ENCODE measurements at regions not wholly inside any gene's neighbourhood (a gene's known extent, or its start where the extent isn't known, plus 50 kb on each side); places are given as distances from the start of the nearest gene placed in this dataset.

GRCh38 chr5:114191441-114191840 is 170.4 kb upstream of the KCNN2 start:
- intact Hi-C loops (cut with DNase I), result no loop called here
- no peaks in the 10 kb centered on the region for H3K9me3 ChIP-seq (replicated peaks in 1 of 3)
- WGBS, 4 donors, result 46 to 68% (median 49%) methylated on average over 1 of the region's 1 CpG
- no peak for DNase-seq
- no peak for TF ChIP-seq POLR2A (IDR thresholded peaks at IDR 0.05)
- TF ChIP-seq, protein P1, sequence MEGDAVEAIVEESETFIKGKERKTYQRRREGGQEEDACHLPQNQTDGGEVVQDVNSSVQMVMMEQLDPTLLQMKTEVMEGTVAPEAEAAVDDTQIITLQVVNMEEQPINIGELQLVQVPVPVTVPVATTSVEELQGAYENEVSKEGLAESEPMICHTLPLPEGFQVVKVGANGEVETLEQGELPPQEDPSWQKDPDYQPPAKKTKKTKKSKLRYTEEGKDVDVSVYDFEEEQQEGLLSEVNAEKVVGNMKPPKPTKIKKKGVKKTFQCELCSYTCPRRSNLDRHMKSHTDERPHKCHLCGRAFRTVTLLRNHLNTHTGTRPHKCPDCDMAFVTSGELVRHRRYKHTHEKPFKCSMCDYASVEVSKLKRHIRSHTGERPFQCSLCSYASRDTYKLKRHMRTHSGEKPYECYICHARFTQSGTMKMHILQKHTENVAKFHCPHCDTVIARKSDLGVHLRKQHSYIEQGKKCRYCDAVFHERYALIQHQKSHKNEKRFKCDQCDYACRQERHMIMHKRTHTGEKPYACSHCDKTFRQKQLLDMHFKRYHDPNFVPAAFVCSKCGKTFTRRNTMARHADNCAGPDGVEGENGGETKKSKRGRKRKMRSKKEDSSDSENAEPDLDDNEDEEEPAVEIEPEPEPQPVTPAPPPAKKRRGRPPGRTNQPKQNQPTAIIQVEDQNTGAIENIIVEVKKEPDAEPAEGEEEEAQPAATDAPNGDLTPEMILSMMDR (IDR thresholded peaks at IDR 0.05), result no peak
- no peaks in the 10 kb centered on the region for H3K27me3 ChIP-seq
- no peaks in the 10 kb centered on the region for H3K36me3 ChIP-seq (replicated peaks in 1 of 2)
- H3K4me1 ChIP-seq (replicated peaks in 1 of 2), result no peaks in the 10 kb centered on the region
- no peak overlapping the region for H3K4me3 ChIP-seq
- no peak overlapping the region for H3K27ac ChIP-seq

DNA sequence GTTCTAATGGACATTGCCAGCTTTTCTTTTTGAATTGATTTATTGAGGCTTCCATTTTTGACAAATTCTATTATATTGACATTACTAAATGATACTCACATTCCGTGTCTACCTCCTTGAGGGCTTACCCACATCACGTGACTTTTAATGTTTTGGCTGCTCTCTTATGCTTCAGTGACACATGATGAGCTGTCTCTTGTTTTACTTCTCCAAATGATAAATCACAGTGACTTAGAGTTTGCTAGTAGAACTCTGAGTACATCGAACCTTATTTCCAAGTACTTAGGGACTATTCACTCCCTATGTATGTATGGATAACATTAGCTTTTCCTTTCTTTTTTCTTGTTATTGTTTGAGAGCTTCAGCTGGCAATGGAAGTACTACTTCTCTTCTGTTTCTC is 169.8 kb upstream of the KCNN2 start:
- WGBS, 4 donors, result 50 to 75% (median 70%) methylated on average over 3 of the region's 3 CpGs
- TF ChIP-seq, protein P1 (IDR thresholded peaks at IDR 0.05), result no peak
- TF ChIP-seq POLR2A (IDR thresholded peaks at IDR 0.05), result no peak
- H3K27ac ChIP-seq, result no peak overlapping the region
- H3K27me3 ChIP-seq, result no peaks in the 10 kb centered on the region
- no peak overlapping the region for H3K4me3 ChIP-seq
- intact Hi-C loops (cut with DNase I), result no loop called here
- H3K9me3 ChIP-seq (replicated peaks in 1 of 3), result no peaks in the 10 kb centered on the region
- DNase-seq, result no peak
- no peaks in the 10 kb centered on the region for H3K36me3 ChIP-seq (replicated peaks in 1 of 2)
- no peaks in the 10 kb centered on the region for H3K4me1 ChIP-seq (replicated peaks in 1 of 2)

DNA sequence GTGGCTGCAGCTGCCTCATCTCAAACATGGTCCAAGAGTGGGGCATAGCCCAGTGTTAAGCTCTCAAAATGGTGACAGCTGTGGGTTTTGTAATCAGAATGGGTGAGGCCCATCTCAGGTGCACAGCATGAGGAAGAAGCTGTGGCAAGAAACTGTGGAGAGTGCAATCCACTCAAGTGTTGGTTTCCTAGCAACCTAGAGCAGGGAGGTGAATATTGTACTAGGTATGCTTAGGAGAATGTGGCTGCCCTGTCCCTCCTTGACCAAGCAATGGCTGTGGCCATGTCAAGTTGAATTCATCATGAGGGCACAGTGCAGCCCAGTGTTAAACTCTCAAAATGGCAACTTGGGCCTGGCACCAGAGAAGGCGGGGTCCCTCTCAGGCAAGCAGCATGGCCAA is 160.5 kb upstream of the KCNN2 start:
- H3K27me3 ChIP-seq, result no peaks in the 10 kb centered on the region
- no peak for TF ChIP-seq POLR2A (IDR thresholded peaks at IDR 0.05)
- TF ChIP-seq, protein P1 (IDR thresholded peaks at IDR 0.05), result no peak
- intact Hi-C loops (cut with DNase I), result no loop called here
- H3K9me3 ChIP-seq (replicated peaks in 1 of 3), result peaks cover 0 to 13% (median 0%) of the 10 kb centered on the region in 3 donors
- no peak overlapping the region for H3K27ac ChIP-seq
- no peaks in the 10 kb centered on the region for H3K36me3 ChIP-seq (replicated peaks in 1 of 2)
- 0 to 83% (median 50%) methylated on average over 1 of the region's 1 CpG; no CpG with 5 or more reads in 1 of the 4 donors for WGBS, 4 donors
- H3K4me3 ChIP-seq, result no peak overlapping the region
- DNase-seq, result no peak
- H3K4me1 ChIP-seq (replicated peaks in 1 of 2), result no peaks in the 10 kb centered on the region

GRCh38 chr5:114204923-114205322 is 156.9 kb upstream of the KCNN2 start:
- intact Hi-C loops (cut with DNase I), result no loop called here
- WGBS, 4 donors, result 69 to 83% (median 71%) methylated on average over 2 of the region's 2 CpGs

More at GRCh38 chr5:114204923-114205322, 156.9 kb upstream of the KCNN2 start:
- H3K4me3 ChIP-seq, result no peak overlapping the region
- H3K27me3 ChIP-seq, result no peaks in the 10 kb centered on the region
- H3K36me3 ChIP-seq (replicated peaks in 1 of 2), result no peaks in the 10 kb centered on the region
- H3K27ac ChIP-seq, result no peak overlapping the region
- peaks cover 0 to 3% (median 0%) of the 10 kb centered on the region in 3 donors for H3K9me3 ChIP-seq (replicated peaks in 1 of 3)
- no peak for DNase-seq
- TF ChIP-seq, protein P1 (IDR thresholded peaks at IDR 0.05), result no peak
- TF ChIP-seq POLR2A (IDR thresholded peaks at IDR 0.05), result no peak
- H3K4me1 ChIP-seq (replicated peaks in 1 of 2), result no peaks in the 10 kb centered on the region
